ENCODE measurements at regions not wholly inside any gene's neighbourhood (a gene's known extent, or its start where the extent isn't known, plus 50 kb on each side); places are given as distances from the start of the nearest gene placed in this dataset.
"Not testable (repeated sequence)": the region's sequence is repeated elsewhere in the genome, so short reads cannot be mapped to it uniquely, and the experiment has no call there.

DNA sequence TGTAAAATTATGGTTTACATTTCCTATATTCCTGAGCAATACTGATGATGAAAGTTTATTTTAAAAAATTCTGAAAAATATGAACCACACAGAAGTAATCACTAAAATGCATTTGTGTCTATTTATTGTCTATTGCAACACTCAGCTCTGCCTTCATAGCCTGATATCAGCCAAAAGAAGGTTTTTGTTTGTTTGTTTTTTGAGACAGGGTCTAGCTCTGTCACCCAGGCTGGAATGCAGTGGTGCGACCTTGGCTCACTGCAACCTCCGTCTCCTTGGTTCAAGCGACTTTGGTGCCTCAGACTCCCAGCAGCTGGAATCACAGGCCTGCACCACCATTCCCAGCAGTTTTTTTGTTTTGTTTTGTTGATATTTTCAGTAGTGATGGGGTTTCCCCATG is 1560.2 kb downstream of the SI start:
- no peak for DNase-seq

DNA sequence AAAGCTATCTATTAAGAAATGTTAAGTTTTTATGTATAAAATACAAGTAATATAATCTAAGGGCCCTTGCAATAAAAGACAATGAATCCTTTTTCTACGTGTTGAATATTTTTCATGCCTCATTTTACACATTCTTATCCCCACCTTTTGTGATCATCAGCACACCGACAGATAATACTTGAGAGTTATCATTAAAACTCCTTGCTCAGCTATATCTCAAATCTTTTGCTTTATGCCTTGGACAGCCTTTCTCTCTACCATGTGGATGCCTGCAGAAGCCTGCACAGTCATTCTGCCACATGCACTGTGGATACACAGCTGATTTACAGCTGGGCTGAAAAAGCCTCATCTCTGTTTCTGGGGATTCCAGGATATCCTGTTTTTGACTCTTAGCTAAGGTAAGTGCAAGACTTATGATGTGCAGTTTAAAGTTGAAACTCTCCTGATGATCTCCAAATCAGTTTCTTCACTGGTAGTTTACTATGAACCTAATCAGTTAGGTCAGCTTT is 1565.1 kb downstream of the SI start:
- DNase-seq: no peak

DNA sequence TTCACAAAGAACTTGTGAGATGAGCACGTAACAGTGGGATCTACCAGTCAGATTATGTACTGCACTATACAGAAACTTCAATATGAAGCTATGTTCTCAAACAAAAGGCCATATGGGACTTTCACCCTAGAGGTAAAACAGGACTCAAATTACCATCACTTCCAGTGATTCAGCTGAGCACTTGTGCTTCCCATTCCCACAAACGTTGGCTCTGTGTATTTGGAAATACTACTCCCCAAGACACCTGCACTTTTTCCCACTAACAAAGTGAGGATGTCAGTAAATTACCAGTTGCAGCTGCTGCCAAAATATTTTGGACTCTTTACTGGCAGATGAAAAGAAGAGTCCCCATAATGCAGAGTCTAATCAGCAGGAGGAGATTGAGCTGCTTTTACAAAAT is 1570.1 kb downstream of the SI start:
- DNase-seq: no peak

DNA sequence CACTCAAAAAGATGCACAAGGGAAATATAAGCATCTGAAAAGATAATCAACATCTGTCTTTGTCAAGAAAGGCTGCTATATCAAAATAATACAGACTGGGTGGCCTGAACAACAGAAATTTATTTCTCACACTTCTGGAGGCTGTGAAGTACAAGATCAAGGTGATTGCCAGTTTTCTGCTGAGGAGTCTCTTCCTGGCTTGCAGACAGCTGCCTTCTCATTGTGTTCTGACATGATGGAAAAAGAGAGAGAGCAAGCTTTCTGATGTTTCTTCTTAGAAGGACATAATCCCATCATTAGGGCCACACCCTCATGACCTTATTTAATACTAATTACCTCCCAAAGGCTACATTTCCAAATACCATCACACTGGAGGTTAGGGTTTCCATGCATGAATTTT is 1573.3 kb downstream of the SI start:
- DNase-seq: no peak

DNA sequence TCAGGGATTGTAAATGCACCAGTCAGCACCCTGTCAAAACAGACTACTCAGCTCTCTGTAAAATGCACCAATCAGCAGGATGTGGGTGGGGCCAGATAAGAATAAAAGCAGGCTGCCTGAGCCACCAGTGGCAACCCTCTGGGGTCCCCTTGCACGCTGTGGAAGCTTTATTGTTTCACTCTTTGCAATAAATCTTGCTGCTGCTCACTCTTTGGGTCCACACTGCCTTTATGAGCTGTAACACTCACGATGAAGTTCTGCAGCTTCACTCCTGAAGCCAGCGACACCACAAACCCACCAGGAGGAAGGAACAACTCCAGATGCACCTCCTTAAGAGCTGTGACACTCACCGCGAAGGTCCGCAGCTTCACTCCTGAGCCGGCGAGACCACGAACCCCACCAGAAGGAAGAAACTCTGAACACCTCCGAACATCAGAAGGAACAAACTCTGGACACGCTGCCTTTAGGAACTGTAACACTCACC is 1578.5 kb downstream of the SI start:
- not testable (repeated sequence) for DNase-seq

DNA sequence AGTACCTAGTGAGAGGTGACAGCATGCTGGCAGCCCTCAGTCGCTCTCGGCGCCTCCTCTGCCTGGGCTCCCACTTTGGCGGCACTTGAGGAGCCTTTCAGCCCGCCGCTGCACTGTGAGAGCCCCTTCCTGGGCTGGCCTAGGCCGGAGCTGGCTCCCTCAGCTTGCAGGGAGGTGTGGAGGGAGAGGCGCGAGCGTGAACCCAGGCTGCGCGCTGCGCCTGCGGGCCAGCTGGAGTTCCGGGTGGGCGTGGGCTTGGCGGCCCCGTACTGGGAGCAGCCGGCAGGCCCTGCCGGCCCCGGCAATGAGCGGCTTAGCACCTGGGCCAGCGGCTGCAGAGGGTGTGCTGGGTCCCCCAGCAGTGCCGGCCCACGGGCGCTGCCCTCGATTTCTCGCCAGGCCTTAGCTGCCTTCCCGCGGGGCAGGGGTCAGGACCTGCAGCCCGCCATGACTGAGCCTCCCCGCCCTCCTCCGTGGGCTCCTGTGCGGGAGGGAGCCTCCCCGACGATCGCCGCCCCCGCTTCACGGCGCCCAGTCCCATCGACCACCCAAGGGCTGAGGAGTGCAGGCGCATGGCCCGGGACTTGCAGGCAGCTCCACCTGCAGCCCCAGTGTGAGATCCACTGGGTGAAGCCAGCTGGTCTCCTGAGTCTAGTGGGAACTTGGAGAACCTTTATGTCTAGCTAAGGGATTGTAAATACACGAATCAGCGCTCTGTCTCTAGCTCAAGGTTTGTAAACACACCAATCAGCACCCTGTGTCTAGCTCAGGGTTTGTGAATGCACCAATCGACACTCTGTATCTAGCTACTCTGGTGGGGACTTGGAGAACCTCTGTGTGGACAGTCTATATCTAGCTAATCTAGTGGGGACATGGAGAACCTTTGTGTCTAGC is 1579.2 kb downstream of the SI start:
- not testable (repeated sequence) for DNase-seq

DNA sequence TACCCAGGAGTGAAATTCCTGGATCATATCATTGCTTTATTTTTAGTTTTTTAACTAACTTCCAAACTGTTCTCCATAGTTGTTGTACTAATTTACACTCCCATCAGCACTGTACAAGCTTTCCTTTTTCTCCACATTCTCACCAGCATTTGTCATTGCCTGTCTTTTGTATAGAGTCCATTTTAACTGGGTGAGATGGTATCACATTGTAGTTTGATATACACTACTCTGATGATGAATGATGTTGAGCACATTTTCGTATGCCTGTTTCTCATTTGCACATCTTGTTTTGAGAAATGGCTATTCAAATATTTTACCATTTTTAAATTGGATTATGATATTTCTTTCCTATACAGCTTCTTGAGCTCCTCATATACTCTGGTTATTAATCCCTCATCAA is 1586.6 kb downstream of the SI start:
- DNase-seq: no peak

DNA sequence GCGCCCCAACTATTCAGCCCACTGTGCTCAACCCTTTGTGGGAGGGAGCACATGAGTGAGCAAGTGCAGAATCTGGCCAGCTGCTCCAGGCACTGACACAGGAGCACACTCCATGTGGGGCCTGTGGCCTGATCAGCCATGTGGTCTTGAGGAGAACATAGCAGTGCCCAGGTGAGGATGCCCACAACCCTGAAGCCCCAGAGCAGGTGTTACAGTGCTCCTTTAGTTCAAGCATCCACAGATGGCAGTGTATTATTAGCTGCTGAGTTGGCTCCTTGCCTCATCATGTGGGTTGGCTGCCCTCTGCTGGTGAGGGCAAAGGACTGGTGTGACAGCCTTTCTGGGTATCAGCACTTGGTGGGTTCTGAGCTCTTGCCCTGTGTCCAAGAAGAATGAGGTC is 1588.2 kb downstream of the SI start:
- DNase-seq: no peak

DNA sequence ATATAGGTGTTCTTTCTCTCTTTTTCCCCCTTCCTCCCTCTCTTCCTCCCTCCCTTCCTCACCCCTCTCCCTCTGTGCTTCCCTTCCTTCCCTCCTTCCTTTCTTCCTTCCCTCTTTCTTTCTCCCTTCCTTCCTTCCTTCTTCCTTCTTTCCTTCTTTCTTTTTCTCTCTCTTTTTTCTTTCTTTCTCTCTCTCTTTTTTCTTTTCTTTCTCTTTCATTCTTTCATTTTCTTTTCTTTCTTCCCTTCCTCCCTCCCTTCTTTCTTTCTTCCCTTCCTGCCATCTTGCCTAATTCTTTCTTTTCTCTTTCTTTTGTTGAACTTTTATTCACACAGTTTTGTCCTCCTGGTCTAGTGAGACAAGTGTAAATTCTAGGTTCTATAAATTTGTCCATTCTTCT is 1595.6 kb downstream of the SI start:
- DNase-seq: no peak

DNA sequence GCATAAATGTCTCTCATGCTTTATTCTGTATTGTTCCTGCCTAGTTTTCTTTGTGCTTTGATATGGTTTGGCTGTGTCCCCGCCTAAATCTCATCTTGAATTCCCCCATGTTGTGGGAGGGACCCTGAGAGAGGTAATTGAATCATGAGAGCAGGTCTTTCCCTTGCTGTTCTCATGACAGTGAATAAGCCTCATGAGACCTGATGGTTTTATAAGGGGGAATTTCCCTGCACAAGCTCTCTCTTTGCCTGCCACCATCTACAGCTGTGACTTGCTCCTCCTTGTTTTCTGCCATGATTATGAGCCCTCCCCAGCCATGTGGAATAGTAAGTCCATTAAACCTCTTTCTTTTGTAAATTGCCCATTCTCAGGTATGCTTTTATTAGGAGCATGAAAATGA is 1596.6 kb downstream of the SI start:
- DNase-seq: no peak

DNA sequence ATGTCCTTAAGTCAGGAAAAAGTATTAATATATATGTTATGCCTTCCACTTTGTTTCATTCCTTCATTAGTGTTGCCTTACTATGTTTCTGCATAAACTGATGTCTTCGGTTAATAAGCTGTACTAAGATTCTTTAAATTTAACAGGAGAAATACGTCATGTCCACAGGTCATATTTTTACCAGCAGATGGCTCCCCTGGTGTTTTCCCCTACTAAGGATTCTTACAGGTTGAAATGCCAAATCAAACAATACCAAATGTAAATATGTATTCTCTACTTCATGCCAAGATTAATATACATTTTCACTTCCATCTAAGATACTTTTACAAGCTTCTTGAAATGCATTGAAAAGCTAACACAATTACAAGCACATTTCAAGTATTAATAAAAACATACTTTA is 1602.1 kb downstream of the SI start:
- no peak for DNase-seq

DNA sequence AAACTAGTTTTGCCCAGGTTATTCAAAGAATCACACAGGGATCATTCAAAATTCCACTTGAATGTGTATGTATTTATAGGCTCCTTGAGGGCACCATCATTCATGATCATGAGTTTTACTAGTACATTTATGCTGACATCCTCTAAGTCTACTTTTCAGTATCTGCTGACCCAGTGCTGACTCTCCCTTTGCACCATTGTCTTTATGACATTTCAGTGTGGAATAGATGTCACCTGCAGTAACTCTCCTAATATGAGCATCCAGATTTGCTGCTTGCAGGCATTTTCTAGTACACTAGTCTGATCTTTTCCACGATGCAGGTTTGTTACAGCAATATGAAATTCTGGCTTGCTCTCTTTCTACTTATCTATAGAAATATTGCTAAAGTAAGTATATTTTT is 1603.5 kb downstream of the SI start:
- no peak for DNase-seq

DNA sequence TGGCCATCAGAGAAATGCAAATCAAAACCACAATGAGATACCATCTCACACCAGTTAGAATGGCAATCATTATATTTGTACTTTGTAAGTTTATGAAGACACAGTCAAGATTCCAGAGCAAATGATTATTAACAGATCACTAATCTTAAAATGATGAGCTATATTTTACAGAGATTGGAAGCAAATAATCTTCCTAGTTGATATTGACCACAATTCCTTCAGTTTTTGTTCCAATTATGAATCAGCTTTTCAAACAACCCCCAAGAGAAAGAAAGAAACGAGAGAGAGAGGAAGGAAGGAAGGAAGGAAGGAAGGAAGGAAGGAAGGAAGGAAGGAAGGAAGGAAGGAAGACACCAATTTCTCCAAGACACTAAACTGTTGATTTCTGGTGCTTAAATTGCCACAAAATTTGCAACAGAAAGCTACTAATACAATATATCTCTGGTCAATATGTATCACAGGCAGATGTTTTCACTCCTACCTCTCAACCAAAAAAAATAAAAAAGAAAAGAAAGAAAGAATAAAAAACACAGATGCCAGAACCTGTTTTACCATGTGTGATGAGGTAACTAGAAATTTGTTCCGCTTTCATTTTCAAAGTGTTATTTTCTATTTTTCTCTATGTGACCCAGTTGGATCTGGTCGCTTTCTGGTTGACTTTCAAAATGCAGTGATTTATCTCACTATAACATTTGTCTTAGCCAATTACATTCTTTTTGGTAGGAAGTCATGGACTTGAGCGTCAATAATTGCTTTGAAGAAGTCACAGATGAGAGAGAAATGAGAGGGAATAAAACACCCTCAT is 1609.6 kb downstream of the SI start:
- no peak for DNase-seq

DNA sequence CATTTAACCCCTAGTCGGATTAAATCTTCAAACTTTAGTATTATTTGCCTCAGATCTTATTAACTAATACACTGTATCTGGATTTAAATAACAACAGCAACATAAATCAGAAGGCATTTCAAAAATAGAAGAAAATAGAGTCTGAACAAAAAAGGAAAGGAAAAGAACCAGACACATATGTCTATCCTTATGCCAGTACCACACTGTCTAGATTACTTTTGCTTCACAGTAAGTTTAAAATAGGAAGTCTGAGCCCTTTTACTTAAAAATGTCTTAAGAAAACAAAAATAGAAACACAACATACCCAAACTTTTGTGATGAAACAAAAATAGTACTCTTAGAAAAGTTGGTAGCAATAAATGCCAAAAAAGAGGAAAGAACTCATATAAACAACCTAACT is 1615.8 kb downstream of the SI start:
- no peak for DNase-seq

DNA sequence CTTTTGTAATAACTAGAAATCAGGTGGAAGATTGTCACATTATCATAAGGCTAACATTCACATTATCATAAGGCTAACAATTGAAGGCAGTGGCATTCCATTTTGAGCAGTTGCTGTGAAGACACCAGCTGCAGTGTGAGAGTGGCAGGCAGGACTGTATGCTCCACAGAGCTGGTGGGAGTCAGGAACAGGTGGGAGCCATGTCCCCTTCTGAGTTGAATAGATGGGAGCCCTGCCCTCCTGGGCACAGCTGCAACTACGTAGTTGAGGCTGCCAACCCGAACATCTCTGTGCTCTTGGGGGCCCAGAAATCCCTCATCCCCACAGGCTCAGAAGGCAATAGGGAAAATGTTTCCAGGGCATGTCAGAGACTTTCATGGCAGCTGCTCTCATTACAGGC is 1627.6 kb downstream of the SI start:
- no peak for DNase-seq

DNA sequence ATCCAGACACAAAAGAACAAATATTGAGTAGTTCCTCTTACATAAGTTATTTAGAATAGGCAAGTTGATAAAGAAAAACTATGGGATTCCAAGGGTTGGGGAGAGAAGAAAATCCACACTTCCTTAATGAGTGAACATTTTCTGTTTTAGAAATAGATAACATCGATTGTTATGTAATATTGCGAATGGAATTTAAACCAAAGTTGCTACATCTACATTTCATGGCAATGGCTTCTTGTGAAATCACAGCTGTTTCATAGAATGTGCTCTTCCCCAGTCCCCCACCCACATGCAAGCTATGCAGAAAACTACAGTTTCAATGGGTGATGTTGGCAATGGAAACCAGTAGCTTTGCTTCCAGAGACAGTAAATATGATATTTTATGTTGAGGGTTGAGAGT is 1639.5 kb downstream of the SI start:
- DNase-seq: no peak

DNA sequence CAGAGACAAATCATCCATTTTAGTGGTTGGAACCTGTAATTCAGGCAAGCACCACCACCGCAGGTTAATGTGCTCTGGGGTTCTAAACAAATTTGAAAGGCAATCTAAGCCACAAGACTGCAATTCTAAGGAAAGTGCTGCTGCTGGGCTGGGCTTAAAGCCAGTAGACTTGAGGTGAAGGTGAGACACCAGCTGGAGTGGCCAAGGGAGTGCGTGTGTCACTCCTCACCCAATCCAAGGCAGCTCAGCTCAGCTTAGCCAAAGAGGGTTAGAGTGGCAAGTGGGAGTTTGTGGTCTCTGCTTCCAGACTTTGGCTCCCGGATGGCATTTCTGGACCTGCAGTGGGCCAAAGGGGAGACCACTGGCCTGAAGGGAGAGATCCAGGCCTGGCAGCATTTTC is 1655.6 kb downstream of the SI start:
- no peak for DNase-seq

DNA sequence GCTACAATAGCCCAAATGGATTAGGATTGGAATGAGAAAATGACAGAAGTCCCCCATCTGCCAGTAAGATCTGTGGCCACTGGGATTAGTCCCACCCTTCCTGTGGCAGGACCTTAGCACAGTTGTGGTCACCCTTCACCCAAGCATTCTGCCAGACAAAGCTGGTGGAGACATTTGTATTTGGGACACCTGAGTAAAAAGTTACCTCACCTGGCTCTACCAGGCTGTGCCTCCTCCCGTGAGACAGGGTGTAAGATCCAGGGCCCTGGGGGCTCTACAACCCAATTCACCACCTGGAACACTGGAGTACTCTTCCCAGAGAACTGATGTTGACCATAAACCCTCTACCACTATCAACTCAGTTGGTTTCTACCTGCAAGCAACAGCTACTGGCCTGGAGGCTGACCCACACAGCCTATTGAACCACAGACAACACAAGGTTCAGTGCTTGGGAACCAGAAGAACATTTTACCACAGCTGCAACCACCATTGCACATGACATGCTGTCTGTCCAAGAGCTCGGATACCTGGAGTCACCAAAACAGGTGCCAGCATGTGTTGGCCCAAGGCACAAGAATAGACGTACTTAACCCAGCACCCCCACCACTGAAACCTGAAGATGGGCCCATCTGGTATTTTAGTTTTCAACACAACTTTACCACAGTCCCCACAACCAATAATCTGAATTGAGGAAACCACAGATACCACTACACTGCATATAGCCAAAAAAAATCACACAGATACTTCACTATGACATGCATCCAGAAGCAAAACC is 1686.7 kb downstream of the SI start:
- no peak for DNase-seq

DNA sequence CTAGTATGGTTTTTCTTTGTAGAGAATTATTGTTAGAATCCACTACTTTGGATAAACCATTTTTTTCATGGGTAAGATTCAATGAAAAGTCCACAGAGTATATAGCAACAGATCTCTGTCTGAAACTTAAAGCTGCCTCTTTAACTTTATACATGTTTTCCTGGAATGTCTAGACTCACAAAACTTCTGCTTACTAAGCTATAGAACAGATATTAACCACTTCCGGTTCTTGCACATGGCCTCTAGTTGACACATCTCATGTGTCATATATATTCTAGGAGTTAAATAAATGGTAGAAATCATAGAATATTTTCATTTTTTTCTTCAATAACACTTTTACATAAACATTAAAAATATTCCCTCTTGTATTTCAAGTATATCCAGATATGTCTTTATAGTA is 1693.9 kb downstream of the SI start:
- no peak for DNase-seq

DNA sequence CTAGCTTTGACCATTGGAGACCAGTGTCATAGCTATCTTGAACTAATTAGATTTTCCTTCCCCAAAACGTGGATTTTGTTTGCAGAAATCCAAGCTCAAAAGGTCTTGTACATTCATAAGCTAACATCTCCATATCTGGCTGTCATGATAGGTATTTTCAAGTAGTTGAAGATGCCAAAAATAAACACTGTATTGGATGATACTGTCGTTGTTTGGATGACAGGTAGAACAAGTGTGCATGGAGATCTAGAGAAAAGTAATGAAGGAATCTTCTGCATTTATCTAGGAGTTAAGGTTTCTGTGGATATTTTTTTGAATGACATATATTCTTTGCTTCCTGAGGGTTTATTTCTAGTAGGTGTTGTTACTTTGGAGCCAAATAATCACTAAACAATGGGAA is 1696.1 kb downstream of the SI start:
- no peak for DNase-seq

DNA sequence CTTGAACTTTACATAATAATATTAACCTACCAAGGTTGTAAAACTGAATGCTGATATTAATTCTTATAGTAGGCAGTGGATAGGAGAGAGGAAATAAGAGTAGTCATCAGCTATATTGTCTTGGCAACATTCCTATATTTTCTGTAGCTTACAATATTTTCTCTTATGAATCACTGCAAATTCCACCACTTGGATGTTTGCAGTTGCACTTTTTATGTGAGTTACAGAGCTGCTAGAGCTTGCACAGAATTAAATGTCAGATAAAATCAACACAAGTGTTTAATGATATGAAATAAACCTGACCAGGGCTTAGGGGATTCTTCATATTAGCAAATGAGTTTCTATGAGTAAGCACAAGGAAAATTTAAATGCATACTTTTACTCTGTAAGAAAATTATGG is 1710.1 kb downstream of the SI start:
- DNase-seq: no peak

DNA sequence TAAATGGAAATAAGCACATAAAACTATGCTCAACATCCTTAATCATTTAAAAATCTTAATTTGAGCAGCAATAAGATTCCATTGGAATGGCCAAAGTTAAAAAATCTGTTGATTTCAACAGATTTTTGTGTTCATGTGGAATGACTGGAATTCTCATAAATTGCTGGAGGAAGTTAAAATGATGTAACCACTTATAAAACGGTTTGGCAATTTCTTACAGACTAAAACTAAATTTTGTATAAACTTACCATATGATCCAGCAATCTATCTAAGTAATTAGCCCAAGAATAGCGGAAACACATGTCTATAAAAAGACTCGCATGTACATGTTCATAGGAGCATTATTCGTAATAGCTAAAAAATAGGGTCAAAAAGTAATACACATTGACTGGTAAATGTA is 1713.6 kb downstream of the SI start:
- DNase-seq: no peak

DNA sequence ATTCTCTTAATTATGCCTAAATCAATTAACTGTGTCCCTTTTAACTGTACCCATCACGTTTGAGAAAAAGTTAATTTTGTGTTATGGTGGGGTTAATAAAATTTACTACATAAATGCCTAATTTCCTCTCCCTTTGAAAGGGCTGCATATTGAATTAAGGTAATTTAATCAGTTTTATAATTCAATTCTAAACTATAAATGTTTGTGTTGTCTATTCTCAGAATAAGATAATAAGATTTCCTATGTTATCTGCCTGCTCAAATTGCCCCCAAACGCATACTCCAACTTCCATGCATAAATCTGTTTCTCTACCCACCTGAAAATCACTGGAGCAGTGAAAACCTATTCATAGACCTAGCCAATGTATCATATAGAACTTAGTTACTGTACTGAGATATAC is 1716.1 kb downstream of the SI start:
- DNase-seq: no peak
